ENCODE measurements at regions not wholly inside any gene's neighbourhood (a gene's known extent, or its start where the extent isn't known, plus 50 kb on each side); places are given as distances from the start of the nearest gene placed in this dataset.
"Not testable (repeated sequence)": the region's sequence is repeated elsewhere in the genome, so short reads cannot be mapped to it uniquely, and the experiment has no call there.

DNA sequence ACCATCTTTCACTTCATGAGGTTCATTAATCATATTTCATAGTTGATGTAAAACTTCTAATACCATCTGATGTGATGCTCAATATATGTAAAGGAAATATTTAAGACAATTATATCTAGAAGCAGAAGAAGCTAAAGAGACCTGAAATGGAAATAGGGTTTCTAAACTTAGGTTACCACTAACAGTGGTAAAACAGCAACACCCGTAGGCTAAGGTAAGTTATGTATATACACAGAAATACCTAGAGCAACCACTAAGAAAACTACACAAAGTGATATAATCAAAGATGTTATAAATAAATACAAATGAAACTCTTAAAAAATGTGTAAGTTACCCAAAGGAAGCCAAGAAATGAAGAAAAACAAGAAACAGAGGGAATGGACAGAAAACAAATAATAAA lies 61.1 kb upstream of the TNFSF4 start:
- no peaks in the 10 kb centered on the region for H3K9me3 ChIP-seq
- no peak overlapping the region for H3K4me3 ChIP-seq
- H3K36me3 ChIP-seq = no peaks in the 10 kb centered on the region
- no peak overlapping the region for H3K27ac ChIP-seq
- H3K27me3 ChIP-seq = no peaks in the 10 kb centered on the region
- intact Hi-C loops (cut with DNase I; ENCODE audit: low total_unique reads) = no loop called here
- TF ChIP-seq POLR2A (IDR thresholded peaks at IDR 0.05) = no peak
- TF ChIP-seq, protein P1, sequence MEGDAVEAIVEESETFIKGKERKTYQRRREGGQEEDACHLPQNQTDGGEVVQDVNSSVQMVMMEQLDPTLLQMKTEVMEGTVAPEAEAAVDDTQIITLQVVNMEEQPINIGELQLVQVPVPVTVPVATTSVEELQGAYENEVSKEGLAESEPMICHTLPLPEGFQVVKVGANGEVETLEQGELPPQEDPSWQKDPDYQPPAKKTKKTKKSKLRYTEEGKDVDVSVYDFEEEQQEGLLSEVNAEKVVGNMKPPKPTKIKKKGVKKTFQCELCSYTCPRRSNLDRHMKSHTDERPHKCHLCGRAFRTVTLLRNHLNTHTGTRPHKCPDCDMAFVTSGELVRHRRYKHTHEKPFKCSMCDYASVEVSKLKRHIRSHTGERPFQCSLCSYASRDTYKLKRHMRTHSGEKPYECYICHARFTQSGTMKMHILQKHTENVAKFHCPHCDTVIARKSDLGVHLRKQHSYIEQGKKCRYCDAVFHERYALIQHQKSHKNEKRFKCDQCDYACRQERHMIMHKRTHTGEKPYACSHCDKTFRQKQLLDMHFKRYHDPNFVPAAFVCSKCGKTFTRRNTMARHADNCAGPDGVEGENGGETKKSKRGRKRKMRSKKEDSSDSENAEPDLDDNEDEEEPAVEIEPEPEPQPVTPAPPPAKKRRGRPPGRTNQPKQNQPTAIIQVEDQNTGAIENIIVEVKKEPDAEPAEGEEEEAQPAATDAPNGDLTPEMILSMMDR (IDR thresholded peaks at IDR 0.05) = no peak
- TF ChIP-seq POLR2AphosphoS5 (IDR thresholded peaks at IDR 0.05) = no peak
- DNase-seq (ENCODE audit: low spot score in 2 of 2) = no peak
- no peaks in the 10 kb centered on the region for H3K4me1 ChIP-seq

DNA sequence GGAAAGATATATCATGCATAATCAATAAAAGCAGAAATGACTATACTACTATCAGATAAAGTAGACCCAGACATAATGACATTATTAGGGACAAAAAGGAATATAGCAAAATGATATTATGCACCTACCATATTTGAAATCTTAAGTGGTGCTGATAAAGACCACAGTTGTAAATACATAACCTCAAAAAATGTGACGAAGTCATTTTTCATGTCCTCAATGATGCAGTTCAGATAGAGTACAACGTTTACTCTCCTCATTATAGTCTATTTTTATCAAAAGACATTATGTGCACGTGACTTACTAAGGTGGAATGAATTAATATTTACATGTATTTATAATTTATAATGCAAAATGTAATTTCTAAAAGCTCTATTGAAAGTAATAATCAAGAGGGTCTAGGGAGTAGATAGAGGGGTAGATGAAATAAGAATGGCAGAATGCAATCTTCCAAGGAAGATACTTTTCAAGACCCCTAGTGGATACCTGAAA lies 61.7 kb upstream of the TNFSF4 start:
- H3K9me3 ChIP-seq = no peaks in the 10 kb centered on the region
- H3K27ac ChIP-seq = no peak overlapping the region
- H3K27me3 ChIP-seq = no peaks in the 10 kb centered on the region
- no peaks in the 10 kb centered on the region for H3K36me3 ChIP-seq
- TF ChIP-seq POLR2AphosphoS5 (IDR thresholded peaks at IDR 0.05) = no peak
- TF ChIP-seq, protein P1 (IDR thresholded peaks at IDR 0.05) = no peak
- H3K4me3 ChIP-seq = no peak overlapping the region
- no peaks in the 10 kb centered on the region for H3K4me1 ChIP-seq
- intact Hi-C loops (cut with DNase I; ENCODE audit: low total_unique reads) = no loop called here
- no peak for DNase-seq (ENCODE audit: low spot score in 2 of 2)

DNA sequence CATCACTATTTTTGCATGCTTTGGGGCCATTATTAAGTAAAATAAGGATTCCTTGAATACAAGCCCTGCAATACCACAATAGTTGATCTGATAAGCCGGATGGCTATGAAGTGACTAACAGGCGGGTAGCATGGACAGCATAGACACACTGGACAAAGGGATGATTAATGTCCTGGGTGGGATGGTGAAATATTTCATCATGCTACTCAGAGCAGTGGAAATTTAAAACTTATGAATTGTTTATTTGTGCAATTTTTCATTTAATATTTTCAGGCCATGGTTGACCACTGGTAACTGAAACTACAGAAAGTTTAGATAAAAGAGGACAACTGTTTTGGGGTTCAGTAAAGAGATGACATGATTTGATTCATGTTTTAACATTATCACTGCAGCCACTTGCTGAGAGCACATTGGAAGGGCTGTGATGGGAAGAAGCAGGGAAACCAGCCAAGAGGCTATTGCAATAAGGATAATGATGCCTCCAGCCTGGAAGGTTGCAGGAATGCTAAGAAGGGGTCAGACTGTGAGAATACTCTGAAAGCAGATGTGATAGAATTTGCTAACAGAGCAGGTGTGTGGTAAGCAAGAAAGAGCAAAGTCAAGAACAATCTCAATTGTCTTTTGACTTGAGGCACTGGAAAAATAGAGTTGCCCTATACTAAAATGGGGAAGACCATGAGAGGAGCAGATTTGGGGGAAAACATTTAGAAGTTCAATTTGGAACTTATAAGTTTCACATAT lies 62.5 kb upstream of the TNFSF4 start:
- Histone ChIP-seq H3K27ac (no peak overlapping the region), H3K9me3 (no peaks in the 10 kb centered on the region), H3K27me3 (no peaks in the 10 kb centered on the region), H3K4me3 (no peak overlapping the region), H3K4me1 (no peaks in the 10 kb centered on the region), H3K36me3 (no peaks in the 10 kb centered on the region)
- TF ChIP-seq POLR2A (IDR thresholded peaks at IDR 0.05) (no peak), POLR2AphosphoS5 (IDR thresholded peaks at IDR 0.05) (no peak)
- TF ChIP-seq, protein P1 (IDR thresholded peaks at IDR 0.05) = no peak
- intact Hi-C loops (cut with DNase I; ENCODE audit: low total_unique reads) = no loop called here
- DNase-seq (ENCODE audit: low spot score in 2 of 2) = no peak

DNA sequence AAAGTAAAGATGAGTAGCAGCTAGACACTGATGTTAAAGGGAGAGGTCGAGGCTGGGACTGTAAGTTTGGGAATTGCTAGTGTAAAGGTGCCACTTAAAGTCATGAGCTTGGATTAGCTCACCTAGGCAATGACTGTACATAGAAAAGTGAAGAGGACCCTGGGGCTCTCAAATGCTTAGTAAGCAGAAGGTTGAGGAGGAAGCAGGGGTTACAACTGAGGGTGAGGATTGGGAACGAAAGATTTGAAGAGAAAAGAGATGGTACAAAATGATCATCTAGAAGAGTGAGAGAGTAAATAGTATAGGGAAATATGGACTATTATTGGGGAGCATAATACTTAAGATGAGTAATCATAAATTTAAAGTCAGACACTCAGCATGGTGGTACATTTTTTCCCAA lies 63.1 kb upstream of the TNFSF4 start:
- Histone ChIP-seq H3K9me3 (no peaks in the 10 kb centered on the region), H3K4me3 (no peak overlapping the region), H3K4me1 (no peaks in the 10 kb centered on the region), H3K27me3 (no peaks in the 10 kb centered on the region), H3K27ac (no peak overlapping the region), H3K36me3 (no peaks in the 10 kb centered on the region)
- intact Hi-C loops (cut with DNase I; ENCODE audit: low total_unique reads) = no loop called here
- no peak for TF ChIP-seq POLR2A (IDR thresholded peaks at IDR 0.05)
- no peak for TF ChIP-seq POLR2AphosphoS5 (IDR thresholded peaks at IDR 0.05)
- TF ChIP-seq, protein P1 (IDR thresholded peaks at IDR 0.05) = no peak
- DNase-seq (ENCODE audit: low spot score in 2 of 2) = no peak

DNA sequence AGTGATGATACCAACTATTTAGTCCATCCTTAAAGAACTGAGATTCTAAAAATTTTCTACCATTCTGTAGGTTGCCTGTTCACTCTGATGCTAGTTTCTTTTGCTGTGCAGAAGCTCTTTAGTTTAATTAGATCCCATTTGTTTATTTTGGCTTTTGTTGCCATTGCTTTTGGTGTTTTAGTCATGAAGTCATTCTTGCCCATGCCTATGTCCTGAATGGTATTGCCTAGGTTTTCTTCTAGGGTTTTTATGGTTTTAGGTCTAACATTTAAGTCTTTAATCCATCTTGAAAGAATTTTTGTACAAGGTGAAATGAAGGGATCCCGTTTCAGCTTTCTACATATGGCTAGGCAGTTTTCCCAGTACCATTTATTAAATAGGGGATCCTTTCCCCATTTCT lies 63.9 kb upstream of the TNFSF4 start:
- H3K4me1 ChIP-seq; intact Hi-C loops (cut with DNase I; ENCODE audit: low total_unique reads); H3K4me3 ChIP-seq; H3K9me3 ChIP-seq; H3K27ac ChIP-seq; DNase-seq (ENCODE audit: low spot score in 2 of 2); H3K27me3 ChIP-seq; H3K36me3 ChIP-seq: not testable (repeated sequence)
